Activated CD8-positive, alpha-beta memory T cell treated with anti-CD3 and anti-CD28 coated beads, Interleukin-2, amount 10 ng/mL, durations not matched to agents 7 days and 5 days (primary cell): ENCODE measurements at regions not wholly inside any gene's neighbourhood (a gene's known extent, or its start where the extent isn't known, plus 50 kb on each side); places are given as distances from the start of the nearest gene placed in this dataset.

Experiments used
- ATAC-seq: fragments of 150-1000 bp; cut with Tn5 transposase; one replicate; pipeline ENCODE4 v1.10.0; 2021; ENCODE audit warnings: moderate library complexity
- CTCF ChIA-PET: fragments of 350-600 bp; sonication (Branson Sonifier 250); formaldehyde crosslinking; loops from one replicate; lab custom pipeline; 2021; ENCODE audit warnings: antibody characterized with exemption; lab: Charles Lee
- DNase-seq: peaks from one replicate; pipeline ENCODE4 v3.0.0-alpha.2; 2020
- H3K27ac Mint-ChIP-seq: one replicate; pipeline ENCODE4 v1.8.0; 2021; ENCODE audit warnings: mild to moderate bottlenecking, mixed read lengths
- H3K27me3 Mint-ChIP-seq: one replicate; pipeline ENCODE4 v1.8.0; 2021; ENCODE audit warnings: mixed read lengths
- H3K36me3 Mint-ChIP-seq: one replicate; pipeline ENCODE4 v1.8.0; 2021; ENCODE audit warnings: mild to moderate bottlenecking, mixed read lengths
- H3K4me1 Mint-ChIP-seq: one replicate; pipeline ENCODE4 v1.8.0; 2021; ENCODE audit warnings: mixed read lengths
- H3K4me3 Mint-ChIP-seq: one replicate; pipeline ENCODE4 v1.8.0; 2021; ENCODE audit warnings: mild to moderate bottlenecking, moderate library complexity, mixed read lengths
- H3K9me3 Mint-ChIP-seq: one replicate; pipeline ENCODE4 v1.8.0; 2022; ENCODE audit warnings: low read depth, mixed read lengths

DNA sequence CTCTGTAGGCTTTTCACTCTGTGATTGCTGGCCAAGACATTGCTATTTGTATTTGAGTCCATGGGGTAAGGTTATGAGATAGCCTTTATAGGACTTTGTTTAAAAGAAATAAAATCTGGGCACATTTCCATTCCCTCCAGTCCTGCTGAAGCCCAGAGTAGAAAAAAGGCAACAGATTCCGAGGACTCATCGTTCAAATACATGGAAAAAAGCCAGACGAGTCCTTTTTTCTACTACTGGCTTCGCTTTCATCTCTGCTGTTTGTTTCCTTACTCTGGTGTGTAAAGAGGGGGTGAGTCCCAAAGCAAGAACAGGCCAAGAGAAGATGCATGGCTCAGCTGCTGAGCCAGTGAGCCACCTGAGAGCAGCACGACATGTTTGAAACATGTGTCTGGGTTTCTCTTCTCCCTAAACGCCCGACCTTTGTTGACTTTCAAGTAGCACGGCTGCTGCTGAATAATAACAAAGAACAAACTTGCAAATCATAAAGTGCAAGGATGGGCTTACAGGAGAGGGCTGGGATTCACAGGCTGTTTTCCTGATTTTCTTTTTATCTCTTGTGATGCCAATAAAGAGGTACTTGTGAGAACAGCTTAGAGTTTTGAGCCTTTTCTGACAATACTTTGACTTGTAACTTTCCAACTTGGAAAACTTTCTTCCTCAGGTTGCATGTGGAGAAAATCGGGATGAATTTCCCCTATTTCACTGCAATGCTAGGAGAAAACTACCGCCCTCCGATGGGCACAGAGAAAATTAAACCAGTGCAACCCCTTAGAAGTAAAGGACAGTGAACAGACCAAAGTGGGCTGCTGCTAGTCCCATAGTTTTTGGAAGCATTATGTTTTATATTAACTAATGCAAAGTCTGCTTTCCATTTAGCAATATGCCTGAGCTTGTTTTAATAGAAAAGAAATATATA is 195.2 kb upstream of the RAG2 start:
- H3K27me3 Mint-ChIP-seq = peaks cover 8% of the 10 kb centered on the region
- no peak overlapping the region for H3K4me3 Mint-ChIP-seq
- no peaks in the 10 kb centered on the region for H3K9me3 Mint-ChIP-seq
- DNase-seq (no peak), ATAC-seq (no peak)
- CTCF ChIA-PET = no interaction called here
- no peaks in the 10 kb centered on the region for H3K4me1 Mint-ChIP-seq
- no peaks in the 10 kb centered on the region for H3K36me3 Mint-ChIP-seq
- H3K27ac Mint-ChIP-seq = no peak overlapping the region

DNA sequence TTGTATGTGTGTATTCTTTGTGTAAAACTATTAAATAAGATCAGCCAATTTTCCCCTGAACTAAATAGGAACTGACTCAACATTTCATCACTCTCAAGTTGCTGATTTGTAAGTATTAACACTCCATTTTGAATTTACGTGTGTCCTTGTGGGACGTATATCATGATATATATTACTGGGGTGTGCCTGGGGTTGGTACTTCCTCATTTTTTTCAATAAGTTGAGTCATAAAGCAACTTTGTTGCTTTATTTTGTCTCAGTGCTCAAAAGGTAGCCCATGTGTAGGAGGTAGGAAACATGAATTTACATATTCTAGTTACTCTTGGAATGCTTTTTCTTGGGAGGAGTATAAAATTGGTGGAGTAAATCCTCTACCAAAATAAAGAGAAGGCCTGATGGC is 193.9 kb upstream of the RAG2 start:
- H3K27ac Mint-ChIP-seq = no peak overlapping the region
- H3K4me3 Mint-ChIP-seq = no peak overlapping the region
- no peak for DNase-seq
- H3K9me3 Mint-ChIP-seq = no peaks in the 10 kb centered on the region
- no peaks in the 10 kb centered on the region for H3K4me1 Mint-ChIP-seq
- CTCF ChIA-PET = no interaction called here
- ATAC-seq = no peak
- H3K36me3 Mint-ChIP-seq = no peaks in the 10 kb centered on the region
- H3K27me3 Mint-ChIP-seq = peaks cover 8% of the 10 kb centered on the region

DNA sequence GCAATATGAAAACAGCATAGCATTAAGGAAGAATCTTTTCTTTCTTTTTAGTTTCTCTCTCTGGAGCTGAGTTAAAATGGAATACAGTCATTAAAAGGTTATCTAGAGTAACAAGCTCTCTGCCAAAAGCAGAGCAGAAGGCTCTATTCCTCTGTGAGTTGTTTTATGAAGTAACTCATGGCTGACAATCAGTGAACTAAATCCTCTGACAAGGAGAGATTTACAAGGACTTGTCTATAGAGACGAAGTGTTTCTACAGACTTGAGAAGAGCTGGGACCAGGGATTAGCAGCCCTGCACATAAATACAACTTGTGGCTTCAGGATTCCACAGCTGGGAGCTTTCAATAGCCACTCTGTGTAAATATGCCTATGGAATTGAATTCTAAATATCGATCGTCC is 192.5 kb upstream of the RAG2 start:
- no peak for ATAC-seq
- no peak overlapping the region for H3K4me3 Mint-ChIP-seq

DNA sequence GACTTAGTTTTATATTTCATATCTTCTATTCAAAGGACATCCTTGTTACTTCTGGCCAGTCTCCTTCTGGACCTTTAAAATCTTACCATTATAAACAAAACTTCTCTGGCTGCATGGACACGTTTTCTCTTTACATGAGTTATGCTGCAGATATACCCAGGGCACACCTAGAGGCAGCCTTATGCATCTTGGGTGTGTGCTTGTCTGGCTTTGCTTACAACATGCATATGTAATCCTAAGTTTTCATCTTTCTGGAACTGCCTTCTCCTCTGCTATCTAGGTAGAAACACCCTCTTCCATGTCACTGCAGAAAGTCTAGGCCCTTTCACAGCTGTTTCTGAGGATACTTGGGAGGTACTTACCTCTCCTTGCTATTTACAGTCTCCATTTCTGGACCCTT is 185.8 kb upstream of the RAG2 start:
- no peak for DNase-seq
- no peaks in the 10 kb centered on the region for H3K4me1 Mint-ChIP-seq
- peaks cover 14% of the 10 kb centered on the region for H3K27me3 Mint-ChIP-seq
- H3K27ac Mint-ChIP-seq = no peak overlapping the region
- ATAC-seq = no peak
- CTCF ChIA-PET = interaction anchor here (1.1 kb wide), 1 partner anchor 38 kb away, joined by 3 read pairs; no protein-coding TSS in a partner anchor
- H3K9me3 Mint-ChIP-seq = no peaks in the 10 kb centered on the region
- no peaks in the 10 kb centered on the region for H3K36me3 Mint-ChIP-seq
- no peak overlapping the region for H3K4me3 Mint-ChIP-seq

More for the DNA sequence above, 192.5 kb upstream of the RAG2 start:
- no peaks in the 10 kb centered on the region for H3K9me3 Mint-ChIP-seq
- peaks cover 8% of the 10 kb centered on the region for H3K27me3 Mint-ChIP-seq
- DNase-seq = no peak
- no peak overlapping the region for H3K27ac Mint-ChIP-seq
- H3K4me1 Mint-ChIP-seq = no peaks in the 10 kb centered on the region
- CTCF ChIA-PET = no interaction called here
- no peaks in the 10 kb centered on the region for H3K36me3 Mint-ChIP-seq

DNA sequence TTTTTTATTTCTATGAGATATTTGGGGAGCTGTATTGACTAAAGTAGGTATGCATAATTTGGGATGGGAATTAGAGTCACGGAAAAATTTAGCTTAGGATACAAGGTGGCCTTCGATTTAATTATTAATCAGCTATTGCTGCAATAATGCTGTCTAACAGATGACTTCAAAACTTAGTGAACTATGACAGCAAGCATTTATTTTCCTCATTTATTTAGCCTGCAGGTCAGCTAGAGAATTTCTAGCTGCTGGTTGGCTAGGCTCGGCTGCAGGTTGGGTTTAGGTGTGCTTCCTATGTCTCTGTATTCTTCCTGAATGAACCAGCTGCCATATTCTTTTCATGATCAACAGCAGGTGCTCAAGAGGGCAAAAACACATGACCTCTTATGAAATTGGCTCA is 181.8 kb upstream of the RAG2 start:
- no peaks in the 10 kb centered on the region for H3K9me3 Mint-ChIP-seq
- H3K27me3 Mint-ChIP-seq = peaks cover 14% of the 10 kb centered on the region
- DNase-seq (no peak), ATAC-seq (no peak)
- no peak overlapping the region for H3K4me3 Mint-ChIP-seq
- H3K27ac Mint-ChIP-seq = no peak overlapping the region
- no peaks in the 10 kb centered on the region for H3K36me3 Mint-ChIP-seq
- CTCF ChIA-PET = interaction anchor here (0.9 to 1.0 kb wide), 2 partner anchors 33 to 215 kb away, joined by 3 read pairs; no protein-coding TSS in a partner anchor
- no peaks in the 10 kb centered on the region for H3K4me1 Mint-ChIP-seq

DNA sequence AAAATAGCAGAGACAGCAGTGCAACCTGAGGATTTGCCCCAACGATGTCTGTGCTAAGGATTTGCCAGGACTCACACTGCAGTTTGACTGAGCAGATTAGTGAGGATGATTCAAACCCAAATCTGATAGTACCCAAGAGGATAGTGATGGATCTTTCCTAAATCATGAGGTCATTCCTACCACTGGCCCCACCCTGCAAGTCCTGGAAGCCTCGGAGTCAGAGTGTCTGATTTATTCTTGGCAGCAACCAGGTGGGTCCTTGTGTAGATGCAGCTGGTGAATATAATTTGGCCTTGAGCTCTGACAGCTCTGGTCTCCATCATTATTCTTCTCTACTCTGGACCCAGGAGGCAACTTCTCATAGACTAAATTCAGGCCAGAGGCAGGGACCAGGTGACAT is 179.3 kb upstream of the RAG2 start:
- Mint-ChIP-seq H3K4me3 (no peak overlapping the region), H3K27me3 (peaks cover 10% of the 10 kb centered on the region), H3K9me3 (no peaks in the 10 kb centered on the region), H3K36me3 (no peaks in the 10 kb centered on the region), H3K27ac (no peak overlapping the region), H3K4me1 (no peaks in the 10 kb centered on the region)
- DNase-seq (no peak), ATAC-seq (no peak)
- CTCF ChIA-PET = no interaction called here

DNA sequence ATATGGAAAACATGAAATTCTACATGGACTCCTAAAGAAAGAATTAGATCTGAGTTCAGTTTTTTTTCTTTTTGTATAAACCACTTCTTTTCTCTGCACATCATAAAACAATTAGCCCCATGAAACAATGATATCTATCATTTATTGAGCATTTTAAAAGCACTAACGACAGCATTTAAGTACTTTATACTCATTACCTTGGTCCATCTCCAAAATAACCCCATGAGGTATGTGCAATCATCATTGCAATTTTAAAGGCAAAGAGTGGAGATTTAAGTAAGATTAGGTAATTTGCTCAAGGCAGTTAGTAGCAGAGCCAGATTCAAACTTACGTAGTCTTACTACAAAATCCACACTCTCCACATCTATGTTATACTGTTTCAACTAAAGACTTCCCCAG is 177.7 kb upstream of the RAG2 start:
- CTCF ChIA-PET = no interaction called here
- ATAC-seq = no peak

DNA sequence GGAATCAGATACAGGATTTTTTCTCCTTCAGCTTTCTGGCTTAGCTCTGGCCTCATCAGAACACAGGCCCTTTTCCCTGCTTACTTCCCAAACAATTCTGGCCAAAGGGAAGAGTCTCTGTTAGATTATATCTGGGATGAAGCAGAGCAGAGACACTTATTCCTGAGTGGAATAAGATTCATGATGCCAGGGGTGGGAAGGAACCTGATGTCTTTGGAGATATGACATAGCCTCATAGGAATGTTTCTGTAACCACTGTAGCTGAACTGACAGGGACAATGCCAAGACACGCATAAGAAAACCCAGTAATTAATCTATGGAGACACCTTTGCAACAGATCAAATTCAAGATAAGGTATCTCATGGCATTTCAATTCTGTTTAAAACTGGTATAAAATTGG is 177.1 kb upstream of the RAG2 start:
- Mint-ChIP-seq H3K4me1 (no peaks in the 10 kb centered on the region), H3K4me3 (no peak overlapping the region), H3K9me3 (no peaks in the 10 kb centered on the region), H3K27ac (no peak overlapping the region), H3K27me3 (peaks cover 10% of the 10 kb centered on the region), H3K36me3 (no peaks in the 10 kb centered on the region)
- DNase-seq (no peak), ATAC-seq (no peak)
- CTCF ChIA-PET = no interaction called here

More for the DNA sequence above, 177.7 kb upstream of the RAG2 start:
- Mint-ChIP-seq H3K36me3 (no peaks in the 10 kb centered on the region), H3K27me3 (peaks cover 8% of the 10 kb centered on the region), H3K4me1 (no peaks in the 10 kb centered on the region), H3K27ac (no peak overlapping the region), H3K9me3 (no peaks in the 10 kb centered on the region), H3K4me3 (no peak overlapping the region)
- no peak for DNase-seq

DNA sequence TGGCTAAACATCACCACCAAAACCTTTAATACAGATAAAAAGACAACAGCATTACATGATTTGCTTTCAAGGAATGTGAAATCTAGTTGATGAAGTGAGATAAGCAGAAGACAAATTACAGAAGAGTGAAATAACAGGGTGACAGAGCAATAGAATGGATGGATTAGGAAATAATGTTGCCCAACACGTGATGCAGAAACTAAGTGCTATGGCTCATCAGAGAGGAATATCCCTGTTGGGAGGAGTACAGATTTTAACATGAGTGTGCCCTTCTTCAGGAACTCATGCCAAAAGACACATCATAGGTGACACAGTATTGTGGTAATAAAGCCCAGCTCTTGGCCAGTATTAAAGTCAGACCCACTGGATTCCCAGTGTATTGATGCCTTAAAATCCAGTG is 176.6 kb upstream of the RAG2 start:
- ATAC-seq (no peak), DNase-seq (no peak)
- Mint-ChIP-seq H3K36me3 (no peaks in the 10 kb centered on the region), H3K4me1 (no peaks in the 10 kb centered on the region), H3K4me3 (no peak overlapping the region), H3K27ac (no peak overlapping the region), H3K9me3 (no peaks in the 10 kb centered on the region), H3K27me3 (peaks cover 6% of the 10 kb centered on the region)
- CTCF ChIA-PET = no interaction called here

DNA sequence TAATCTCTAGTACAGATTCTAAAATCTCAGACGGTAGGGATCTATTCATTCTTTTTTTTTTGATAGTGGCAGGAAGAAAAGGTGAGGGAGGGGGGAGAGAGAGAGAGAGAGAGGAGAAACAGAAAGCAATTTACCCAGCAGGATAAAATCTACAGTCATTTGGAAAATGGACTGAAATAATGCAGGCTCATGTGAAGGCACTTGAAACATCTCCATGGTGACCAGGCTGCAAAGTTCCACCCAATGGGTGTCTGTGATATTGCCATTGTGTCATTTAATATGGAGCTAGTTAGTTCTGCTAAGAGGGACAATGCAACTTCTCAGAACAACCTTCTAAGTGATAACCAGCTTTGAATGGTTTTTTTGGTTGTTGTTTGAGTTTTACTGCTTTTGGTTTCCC is 165.2 kb upstream of the RAG2 start:
- H3K36me3 Mint-ChIP-seq = no peaks in the 10 kb centered on the region

DNA sequence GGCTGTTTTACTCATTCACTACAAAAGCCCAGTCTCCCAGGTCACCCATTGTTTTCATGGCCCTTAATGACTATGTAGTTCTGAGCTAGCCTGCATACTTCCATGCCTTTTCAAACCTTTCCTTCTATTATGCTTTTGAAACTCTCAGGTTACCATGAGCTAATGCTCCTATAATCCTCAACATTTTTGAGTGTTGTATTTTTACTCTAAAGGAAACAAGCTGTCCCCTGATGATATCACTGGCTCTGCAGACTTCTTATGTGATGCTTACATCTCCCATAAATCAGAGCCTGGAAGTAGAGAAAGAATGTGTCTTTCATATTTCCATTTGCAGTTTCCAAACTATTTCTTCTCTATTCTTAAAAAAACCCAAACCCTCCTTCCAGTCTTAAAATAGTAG is 159.0 kb upstream of the RAG2 start:
- no peaks in the 10 kb centered on the region for H3K36me3 Mint-ChIP-seq
- no peak for ATAC-seq
- CTCF ChIA-PET = interaction anchor here (3.2 kb wide), 1 partner anchor 10 kb away, joined by 11 read pairs; no protein-coding TSS in a partner anchor
- H3K9me3 Mint-ChIP-seq = no peaks in the 10 kb centered on the region
- no peak overlapping the region for H3K27ac Mint-ChIP-seq
- no peak overlapping the region for H3K4me3 Mint-ChIP-seq
- H3K4me1 Mint-ChIP-seq = no peaks in the 10 kb centered on the region
- peaks cover 12% of the 10 kb centered on the region for H3K27me3 Mint-ChIP-seq
- no peak for DNase-seq

More for the DNA sequence above, 165.2 kb upstream of the RAG2 start:
- Mint-ChIP-seq H3K9me3 (no peaks in the 10 kb centered on the region), H3K4me1 (peaks cover 3% of the 10 kb centered on the region), H3K27me3 (peaks cover 3% of the 10 kb centered on the region), H3K4me3 (no peak overlapping the region), H3K27ac (no peak overlapping the region)
- CTCF ChIA-PET = interaction anchor here (1.2 kb wide), 1 partner anchor 17 kb away, joined by 3 read pairs; no protein-coding TSS in a partner anchor
- DNase-seq = no peak
- peak; percentile 27 for ATAC-seq

DNA sequence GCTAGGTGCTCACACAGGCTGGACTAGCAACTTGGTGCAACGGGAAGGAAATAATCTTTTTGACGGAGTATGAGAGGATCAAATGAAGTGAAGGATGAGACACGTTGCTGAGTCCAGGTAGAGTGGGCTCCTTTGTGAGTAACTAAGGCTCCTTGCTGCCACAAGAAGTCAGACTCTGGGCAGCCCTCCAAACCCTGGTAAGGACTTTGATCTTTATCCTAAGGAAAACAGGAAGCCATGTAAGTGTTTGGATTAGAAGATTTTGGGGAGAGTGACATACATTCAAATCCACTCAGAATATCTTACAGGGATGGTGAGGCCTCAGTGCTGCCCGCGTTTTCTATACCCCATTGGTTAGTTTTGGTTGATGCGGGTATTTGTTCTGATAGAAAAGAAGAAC is 155.9 kb upstream of the RAG2 start:
- H3K36me3 Mint-ChIP-seq = no peaks in the 10 kb centered on the region
- ATAC-seq = no peak
- peaks cover 15% of the 10 kb centered on the region for H3K27me3 Mint-ChIP-seq
- H3K4me1 Mint-ChIP-seq = no peaks in the 10 kb centered on the region
- no peak for DNase-seq
- CTCF ChIA-PET = no interaction called here
- no peak overlapping the region for H3K4me3 Mint-ChIP-seq
- no peak overlapping the region for H3K27ac Mint-ChIP-seq
- H3K9me3 Mint-ChIP-seq = no peaks in the 10 kb centered on the region

DNA sequence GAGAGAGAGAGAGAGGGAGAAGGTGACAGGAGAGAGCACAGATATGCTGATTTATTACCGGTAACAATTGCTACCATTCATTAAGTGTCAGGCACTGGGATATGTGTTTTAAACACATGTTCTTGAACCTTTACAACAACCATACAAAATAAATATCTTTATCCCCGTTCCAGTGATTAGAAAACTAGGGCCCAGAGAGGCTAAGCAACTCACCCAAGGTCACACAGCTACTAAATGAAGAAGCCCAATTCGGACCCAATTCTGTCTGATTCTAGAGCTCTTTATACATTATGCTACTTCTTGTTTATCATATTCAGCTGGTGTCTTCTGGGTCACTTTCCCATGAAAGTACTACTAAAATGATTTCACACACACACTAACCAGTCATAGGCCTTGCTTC is 154.0 kb upstream of the RAG2 start:
- H3K27ac Mint-ChIP-seq = no peak overlapping the region
- H3K4me1 Mint-ChIP-seq = no peaks in the 10 kb centered on the region
- DNase-seq (no peak), ATAC-seq (no peak)
- CTCF ChIA-PET = interaction anchor here (1.4 kb wide), 1 partner anchor 14 kb away, joined by 3 read pairs; no protein-coding TSS in a partner anchor
- H3K9me3 Mint-ChIP-seq = no peaks in the 10 kb centered on the region
- no peak overlapping the region for H3K4me3 Mint-ChIP-seq
- H3K36me3 Mint-ChIP-seq = no peaks in the 10 kb centered on the region
- H3K27me3 Mint-ChIP-seq = peaks cover 19% of the 10 kb centered on the region

DNA sequence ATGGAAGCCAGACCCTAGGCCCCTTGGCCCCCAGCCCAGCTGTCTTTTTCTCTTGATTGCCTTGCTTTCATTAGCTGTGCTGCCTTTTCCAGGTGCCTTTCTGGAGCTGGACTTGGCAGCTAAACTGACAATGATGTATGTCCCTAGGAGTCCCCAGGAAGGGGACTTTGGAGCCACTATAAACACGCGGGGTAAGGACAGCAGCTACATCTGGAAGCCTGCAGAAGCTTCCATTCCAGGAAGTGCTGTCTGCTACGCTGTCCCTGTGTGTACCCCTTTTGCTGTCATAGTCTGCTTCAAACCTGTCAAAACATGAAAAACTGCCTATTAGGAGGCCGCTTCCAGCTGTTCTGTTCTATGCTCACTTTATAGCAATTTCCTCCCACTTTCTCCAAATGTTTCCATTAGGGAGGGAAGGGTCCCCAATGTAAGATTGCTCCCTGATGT is 153.3 kb upstream of the RAG2 start:
- Mint-ChIP-seq H3K36me3 (no peaks in the 10 kb centered on the region), H3K4me3 (no peak overlapping the region), H3K9me3 (no peaks in the 10 kb centered on the region), H3K27me3 (peaks cover 22% of the 10 kb centered on the region), H3K4me1 (no peaks in the 10 kb centered on the region), H3K27ac (no peak overlapping the region)
- DNase-seq (no peak), ATAC-seq (no peak)
- CTCF ChIA-PET = interaction anchor here (1.4 to 6.2 kb wide), 2 partner anchors 13 to 187 kb away, joined by 3 to 105 read pairs; partner anchors contain the start of gene RAG1
